Endometrium (tissue), 2 donors: ENCODE measurements at regions not wholly inside any gene's neighbourhood (a gene's known extent, or its start where the extent isn't known, plus 50 kb on each side); places are given as distances from the start of the nearest gene placed in this dataset.
"Not testable (repeated sequence)": the region's sequence is repeated elsewhere in the genome, so short reads cannot be mapped to it uniquely, and the experiment has no call there.

ENCODE experiments used
- FAIRE-seq: peaks from 2 replicates; lab custom pipeline; 2012; peaks lifted over from hg19 to GRCh38; lab: Jason Lieb, UNC
- donor health status: control.
- donor health status: control.

DNA sequence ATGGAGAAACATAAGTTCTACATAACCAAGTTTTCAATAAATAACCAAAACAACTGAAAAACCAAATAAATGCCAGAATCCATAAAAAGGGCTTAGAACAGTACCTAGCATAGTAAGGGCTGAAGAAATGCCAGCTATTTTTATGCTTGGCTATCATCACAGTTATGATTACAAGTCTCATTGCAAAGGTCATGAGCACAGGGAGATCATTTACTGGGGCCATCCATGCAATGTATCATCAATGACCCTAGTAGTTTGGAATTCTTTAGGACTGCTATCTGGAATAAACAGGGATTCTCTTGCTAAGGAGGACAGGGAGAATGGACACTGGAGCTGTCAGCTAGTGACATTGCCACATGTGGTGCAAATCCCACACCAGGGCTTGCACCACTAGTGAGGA is 92.5 kb upstream of the NAP1L1 start:
- FAIRE-seq, result no peak

- FAIRE-seq, result not testable (repeated sequence)
Observed at GRCh38 chr12:76175946-76176345, 91.5 kb upstream of the NAP1L1 start.

GRCh38 chr12:76173756-76174155 is 89.3 kb upstream of the NAP1L1 start:
- FAIRE-seq, result no peak

DNA sequence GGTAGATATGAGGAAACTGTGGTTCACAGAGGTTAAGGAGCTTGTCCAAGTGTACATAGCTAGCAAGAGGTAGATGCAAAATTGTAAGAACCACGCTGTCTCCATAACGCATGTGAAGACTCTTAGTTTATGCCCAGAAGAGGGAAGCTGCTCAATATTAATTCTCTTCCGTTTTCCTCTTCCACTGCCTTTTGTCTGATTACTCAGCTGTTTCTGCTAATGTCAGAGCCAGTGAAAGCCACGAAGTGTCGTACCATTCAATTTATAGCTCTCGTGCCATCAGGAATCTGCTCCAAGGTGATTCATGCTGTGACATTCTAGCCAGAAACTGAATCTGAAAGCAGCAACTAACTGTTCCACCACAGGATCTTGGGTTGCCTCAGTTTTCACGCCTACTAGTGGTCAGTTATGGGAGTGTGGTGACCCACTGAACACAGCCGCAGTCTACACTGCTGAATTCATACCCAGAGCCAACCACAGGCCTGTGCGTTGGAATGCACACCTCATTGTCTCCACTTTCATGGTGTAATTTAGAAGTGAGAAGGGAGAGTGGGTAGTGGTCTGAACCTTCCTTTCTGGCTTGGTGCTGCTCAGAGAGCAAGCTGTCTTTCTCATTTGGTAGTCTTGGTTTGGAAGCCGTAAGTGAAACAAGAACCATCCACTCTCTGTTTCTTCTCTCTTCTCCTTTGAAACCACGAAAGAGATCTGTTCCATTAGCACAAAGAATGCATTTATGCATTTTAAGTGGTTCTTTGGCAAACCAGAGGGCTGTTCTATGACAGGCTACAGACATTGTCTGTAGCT is 74.2 kb upstream of the NAP1L1 start:
- no peak for FAIRE-seq

DNA sequence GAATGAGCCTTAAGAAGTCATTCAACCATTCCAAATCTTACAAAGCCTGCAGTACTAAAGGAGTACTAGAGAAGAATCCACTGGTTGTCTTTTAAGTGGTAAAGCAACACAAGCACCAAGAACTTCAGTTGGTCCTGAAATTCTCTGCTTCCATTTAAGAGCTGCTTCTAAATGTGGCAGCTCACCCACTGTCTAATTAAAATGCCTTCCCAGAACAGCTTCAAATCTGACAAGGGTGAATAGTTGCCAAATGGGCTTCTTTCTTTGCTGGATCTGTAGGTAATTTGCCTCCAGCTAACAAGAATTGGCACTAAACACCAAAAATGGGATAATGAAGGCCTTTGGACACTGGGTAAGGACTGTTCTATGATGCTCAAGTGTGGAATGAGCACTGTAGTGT is 72.2 kb upstream of the NAP1L1 start:
- no peak for FAIRE-seq

DNA sequence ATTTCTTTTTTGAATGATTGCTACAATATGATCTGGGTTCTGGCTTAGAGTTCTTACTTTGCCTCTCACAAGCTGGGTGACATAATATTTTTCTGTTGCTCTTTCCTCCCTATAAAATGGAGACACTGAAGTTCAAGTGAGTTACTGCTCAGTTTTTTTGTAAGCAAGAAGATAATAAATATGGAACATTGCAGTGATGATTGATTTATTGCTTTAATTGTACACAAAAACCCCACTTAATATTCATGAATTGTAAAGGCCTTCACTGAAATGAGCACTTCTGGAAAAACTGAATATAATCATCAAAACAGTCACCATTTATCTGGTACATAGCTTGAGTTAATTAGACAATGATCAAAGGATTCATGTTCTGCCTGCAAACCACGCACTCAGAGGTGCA is 71.8 kb upstream of the NAP1L1 start:
- no peak for FAIRE-seq

DNA sequence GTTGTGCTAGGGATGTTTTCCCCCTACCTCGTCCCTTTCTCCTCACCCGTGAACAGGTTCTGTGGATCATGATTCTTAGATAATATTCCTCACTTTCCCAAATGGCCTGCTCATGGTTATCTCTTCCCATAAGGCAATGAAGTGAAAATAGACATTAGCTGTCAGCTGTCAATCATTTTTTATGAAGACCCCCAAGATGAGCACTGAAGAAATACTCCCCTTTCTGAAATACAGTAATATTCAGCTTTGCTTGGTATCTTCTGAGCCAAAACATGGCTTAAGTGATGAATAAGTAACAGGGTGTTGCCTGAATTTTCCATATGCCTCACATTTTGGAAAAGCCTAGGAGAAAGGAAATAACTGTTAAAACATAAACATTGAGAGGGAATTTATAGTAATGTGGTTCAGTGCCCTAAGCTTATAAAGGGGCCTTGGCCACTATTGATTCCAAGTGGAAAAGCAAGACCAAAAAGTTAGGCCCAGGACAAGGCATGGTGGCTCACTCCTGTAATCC is 70.7 kb upstream of the NAP1L1 start:
- no peak for FAIRE-seq

GRCh38 chr12:76153616-76154015 is 69.1 kb upstream of the NAP1L1 start:
- no peak for FAIRE-seq

GRCh38 chr12:76152181-76152807 is 67.8 kb upstream of the NAP1L1 start:
- no peak for FAIRE-seq

DNA sequence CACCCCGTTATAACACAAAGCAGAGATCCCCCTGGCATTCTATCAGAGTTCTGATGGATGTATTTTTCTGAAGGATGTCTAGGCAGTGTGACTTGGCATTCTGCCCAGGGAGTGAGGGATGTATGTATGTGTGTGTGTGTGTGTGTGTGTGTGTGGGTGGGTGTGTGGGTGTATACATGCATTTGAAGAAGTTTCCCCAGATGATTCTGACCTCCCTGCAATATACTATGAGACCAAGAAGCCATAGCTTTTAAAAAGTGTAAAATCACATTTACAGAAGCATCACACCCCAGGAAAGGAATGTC is 59.7 kb upstream of the NAP1L1 start:
- no peak for FAIRE-seq

DNA sequence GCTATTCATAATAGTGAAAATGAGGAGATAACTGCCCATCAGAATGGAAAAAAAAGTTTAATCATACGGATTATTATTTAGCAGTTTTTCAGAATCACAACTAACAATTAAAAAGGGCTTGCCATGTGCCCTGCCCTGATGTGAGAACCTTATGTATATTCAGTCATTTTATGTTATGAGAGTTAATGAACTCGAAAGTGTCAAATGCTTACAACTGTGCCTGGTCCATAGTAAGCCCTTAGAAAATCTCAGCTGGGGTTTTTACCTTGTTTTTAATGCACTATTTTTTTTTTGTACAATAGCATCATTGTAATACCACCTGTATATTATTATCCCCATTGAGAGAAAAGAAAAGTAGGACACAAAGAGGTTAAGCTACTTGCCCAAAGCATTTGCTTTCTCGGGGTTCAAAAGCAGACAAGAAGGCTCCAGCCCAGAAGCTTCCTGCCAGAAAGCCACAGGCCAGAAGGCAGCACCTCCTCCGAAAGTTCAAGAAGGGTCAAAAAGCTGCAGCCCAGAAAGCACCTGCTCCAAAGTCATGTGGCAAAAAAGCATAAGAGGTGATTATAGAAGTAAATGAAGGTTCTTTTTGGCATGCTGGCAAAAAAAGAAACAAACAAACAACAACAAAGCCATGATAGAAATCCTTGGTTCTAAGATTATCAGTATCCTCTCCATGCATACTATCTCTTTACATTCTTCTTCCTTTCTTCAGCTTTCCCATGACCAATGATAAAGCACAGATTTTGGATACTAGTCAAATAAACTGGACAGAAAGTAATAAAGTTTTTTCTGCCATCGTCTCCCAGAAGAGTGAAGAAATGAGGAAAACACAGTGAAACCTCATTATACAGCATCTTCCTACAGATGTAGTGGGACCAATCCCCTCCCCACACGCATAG is 59.1 kb upstream of the NAP1L1 start:
- no peak for FAIRE-seq

DNA sequence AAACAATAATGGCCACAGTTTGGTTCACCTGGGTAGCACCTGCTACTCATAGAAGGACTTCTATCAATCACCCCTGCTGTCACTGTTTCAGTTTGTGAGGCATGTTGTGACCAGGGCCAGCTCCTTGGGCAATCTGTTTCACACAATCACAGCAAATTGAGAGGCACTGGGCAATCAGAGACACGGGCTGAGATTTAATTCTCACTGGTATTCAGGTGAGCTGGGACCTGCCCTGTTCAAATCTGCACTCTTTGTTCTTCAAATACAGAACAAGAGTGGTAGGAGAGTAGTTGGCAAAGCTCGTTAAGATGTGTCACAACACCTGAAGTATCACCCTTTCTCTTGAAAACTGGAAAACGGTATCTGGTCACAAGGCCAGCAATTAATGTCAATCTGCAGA is 57.8 kb upstream of the NAP1L1 start:
- FAIRE-seq, result no peak

GRCh38 chr12:76138656-76139055 is 54.2 kb upstream of the NAP1L1 start:
- FAIRE-seq, result no peak

GRCh38 chr12:76137606-76138005 is 53.1 kb upstream of the NAP1L1 start:
- FAIRE-seq, result no peak

GRCh38 chr12:76135456-76135855 is 51.0 kb upstream of the NAP1L1 start:
- FAIRE-seq, result no peak
